HG02870 (cell line): ENCODE measurements at regions not wholly inside any gene's neighbourhood (a gene's known extent, or its start where the extent isn't known, plus 50 kb on each side); places are given as distances from the start of the nearest gene placed in this dataset.
"Not testable (repeated sequence)": the region's sequence is repeated elsewhere in the genome, so short reads cannot be mapped to it uniquely, and the experiment has no call there.

Experiments
- ATAC-seq: cut with Tn5 transposase; IDR thresholded peaks from one replicate; pipeline ENCODE4 v1.9.1; 2021; ENCODE audit warnings: mild to moderate bottlenecking, moderate library complexity; ENCODE audit not compliant: unreplicated experiment

DNA sequence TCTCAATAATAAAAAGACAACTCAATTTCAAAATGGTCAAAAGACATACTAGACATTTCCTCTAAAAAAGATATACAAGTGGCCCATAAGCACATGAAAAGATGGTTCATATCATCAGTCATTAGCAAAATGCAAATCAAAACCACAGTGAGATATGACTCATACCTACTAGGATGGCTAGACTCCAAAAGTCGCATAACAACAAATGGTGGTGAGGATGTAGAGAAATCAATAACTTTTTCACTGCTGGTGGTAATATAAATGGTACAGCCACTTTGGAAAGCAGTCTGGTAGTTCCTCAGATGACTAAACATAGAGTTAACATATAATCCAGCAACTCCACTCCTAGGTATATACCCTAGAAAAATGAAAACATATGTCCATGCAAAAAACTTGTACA, 242.3 kb upstream of the NOL4 start:
- ATAC-seq: peak; percentile 54

DNA sequence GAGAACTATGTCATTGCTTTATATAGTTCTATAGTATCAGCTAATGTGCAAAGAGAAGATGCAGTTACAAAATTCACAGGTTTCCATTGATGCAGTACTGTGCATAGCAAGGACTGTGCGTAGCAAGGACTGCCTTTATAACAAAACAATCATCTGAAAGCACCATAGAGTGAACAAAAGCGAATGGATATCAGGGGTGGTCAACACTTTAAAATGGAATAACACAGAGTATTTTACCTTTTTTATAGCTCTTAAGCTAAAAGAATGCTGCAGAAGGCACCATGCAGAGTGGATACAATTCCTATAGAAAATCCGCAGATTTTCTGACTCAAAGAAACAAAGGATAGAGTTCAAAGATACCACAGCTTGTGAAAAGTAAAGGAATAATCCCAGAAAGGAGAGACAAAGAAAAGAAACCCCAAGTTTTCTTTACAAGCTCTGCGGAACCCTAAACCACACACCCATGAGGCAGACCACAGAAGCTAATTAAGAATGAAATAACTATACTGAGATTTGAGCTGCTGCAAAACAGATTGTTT, 229.9 kb upstream of the DTNA start:
- ATAC-seq: no peak

DNA sequence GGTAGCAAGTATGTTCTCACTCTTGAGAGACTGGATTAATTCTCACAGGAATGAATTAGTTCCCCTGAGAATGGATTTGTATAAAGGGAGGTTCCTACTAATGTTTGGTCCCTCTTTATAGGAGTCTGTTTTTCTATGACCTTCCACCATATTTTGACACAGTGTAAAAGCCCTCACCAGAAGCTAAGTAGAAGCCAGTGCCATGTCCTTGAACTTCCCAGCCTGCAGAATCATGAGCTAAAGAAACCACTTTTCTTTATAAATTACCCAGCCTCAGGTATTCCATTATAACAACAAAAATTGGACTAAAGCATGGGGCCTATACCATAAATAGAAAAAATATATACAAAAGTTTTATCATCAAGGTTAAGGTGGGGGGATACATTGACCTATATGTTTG, 227.9 kb upstream of the DTNA start:
- no peak for ATAC-seq

DNA sequence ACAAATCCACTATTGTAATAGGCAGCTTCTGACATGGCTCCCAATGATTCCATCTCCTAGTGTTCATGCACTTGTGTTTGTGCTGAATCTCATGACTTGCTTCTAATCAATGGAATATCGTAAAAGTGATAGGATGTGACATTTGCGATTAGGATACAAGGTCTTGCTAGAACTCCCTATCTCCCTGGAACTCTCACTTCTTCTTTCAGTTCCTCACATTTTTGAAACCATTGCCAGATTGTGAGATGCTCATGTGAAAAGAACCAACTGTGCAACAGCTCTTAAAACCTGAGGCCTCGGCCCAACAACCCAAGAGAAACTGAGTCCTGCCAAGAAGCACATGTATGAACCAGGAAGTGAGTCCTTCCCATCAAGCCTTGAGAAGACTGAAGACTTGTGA, 226.9 kb upstream of the DTNA start:
- no peak for ATAC-seq

DNA sequence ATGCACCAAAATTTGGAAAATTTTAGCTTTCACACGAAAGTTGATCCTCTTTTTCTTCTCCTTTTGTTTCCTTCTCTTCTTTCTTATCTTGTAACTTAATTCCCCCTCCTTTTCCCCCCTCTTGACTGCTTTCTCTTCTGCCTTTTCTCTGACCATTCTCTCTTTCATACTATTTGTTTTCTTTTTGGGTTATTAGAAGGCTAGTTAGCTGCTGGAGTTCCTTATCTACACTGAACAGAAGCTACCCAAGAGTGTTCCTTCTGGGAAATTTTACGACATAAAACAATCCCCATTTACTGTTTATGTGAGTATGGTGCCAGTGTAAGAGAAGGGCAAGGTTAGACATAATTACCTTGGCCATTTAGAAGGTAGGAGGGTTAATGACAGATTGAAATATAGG, 218.4 kb upstream of the DTNA start:
- no peak for ATAC-seq

DNA sequence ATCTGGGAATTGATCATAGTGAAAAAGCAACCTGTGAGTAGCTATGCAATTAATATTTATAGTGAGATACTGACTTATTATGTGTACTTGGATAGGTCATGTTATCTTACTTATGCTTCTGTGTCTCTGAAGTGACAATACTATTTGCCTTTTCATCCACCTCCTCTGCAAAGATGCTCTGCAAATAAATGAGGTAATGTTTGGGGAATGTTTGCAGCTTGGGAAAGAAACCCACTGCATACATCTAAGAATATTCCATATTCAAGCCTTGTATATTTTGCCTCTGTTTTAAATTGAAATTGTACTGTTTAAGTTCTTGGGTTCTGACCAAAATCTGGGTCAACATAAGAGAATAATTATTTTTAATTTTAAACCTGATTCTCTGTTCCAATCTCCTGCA, 217.4 kb upstream of the DTNA start:
- no peak for ATAC-seq

DNA sequence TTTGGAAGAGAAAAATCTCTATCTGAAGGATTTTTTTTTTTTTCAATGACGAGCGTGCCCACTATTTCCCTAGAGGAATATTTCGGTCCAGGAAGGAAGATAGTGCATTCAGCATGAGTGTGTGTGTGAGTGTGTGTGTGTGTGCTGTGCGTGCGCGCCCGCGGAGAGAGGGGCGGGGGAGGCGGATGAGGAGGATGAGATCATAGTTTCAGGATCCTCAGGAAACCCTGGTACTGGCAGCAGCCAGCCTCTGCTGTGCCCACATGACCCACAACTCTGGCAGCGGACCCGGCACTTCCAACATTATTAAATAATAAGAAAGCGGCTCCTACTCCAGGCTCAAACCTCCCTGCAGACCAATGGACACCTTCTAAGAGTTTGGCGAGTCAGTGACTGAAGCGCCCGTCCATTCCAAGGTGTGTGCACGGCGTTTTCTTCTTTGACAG, 217.0 kb upstream of the DTNA start:
- ATAC-seq: peak; percentile 61

DNA sequence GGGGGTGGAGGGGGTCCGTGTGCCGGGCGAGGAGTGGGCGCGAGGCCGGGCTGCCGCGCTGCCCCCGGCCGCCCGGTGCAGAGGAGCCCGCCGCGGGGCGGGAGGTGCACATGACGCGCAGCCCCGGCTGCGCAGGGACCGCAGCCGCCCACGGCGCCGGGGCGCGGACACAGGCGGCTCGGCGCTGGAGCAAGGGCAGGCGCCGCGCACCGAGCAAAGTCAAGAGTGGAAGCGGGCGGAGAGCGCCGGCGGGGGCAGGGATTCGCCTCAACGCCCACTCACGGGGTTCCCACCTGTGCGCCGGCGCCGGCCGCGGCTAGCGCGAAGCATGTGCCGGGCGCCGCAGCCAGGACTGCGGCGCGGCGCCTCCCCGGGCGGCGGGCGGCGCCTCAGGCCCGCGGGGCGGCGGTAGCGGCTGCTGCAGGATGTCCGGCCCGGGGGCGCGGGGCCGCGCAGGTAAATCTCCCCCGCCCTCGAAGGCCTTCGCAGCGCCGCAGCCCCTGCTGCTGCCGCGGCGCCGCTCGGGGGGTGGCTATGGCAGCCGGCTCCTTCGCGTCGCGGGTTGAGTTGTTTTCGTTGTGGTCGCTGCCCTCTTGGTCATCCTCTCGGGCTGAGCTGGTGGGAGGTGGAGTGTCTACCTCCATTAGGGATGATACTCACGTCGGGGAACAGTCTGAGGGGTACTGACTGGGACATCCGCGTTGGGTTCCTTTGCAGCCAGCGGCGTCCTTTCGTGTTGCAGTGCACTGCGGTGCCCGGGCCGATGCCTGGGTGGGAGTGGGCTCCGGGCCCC, 216.3 kb upstream of the DTNA start:
- ATAC-seq: peak; percentile 66

DNA sequence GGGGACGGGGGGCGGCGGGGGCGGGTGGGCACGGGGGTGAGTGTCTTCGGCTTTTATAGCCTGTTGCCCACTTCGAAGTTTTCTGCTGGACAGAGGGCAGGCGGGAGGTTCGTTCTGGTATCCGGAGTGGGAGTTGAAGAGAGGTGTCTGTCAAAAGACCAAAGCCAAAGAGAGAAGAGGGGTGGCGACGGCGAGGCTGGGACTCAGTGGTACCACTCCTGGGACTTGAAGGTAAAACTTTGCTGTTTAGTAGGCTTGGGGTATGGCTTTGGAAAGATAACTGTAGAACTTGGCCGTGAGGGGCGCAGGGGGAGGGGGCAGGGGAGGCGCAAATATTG, 215.8 kb upstream of the DTNA start:
- ATAC-seq: no peak

DNA sequence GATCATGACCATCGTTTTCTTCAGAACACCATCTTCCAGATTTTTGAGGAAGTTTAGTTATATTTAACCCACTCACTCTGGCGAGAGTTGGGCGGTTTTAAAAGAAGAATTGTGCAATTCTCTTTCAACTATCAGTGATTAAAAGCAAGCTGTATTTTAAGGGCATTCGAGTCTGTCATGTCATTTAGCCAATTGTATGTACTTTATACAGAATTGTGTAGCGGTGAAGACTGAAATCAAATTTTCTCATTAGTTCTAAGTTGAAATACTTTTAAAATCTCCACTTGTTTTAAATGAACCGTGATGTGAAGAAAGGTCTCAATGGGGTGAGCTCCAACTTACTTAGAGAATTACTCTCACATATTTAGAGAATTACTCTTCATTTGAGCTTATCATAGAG, 214.6 kb upstream of the DTNA start:
- ATAC-seq: no peak

DNA sequence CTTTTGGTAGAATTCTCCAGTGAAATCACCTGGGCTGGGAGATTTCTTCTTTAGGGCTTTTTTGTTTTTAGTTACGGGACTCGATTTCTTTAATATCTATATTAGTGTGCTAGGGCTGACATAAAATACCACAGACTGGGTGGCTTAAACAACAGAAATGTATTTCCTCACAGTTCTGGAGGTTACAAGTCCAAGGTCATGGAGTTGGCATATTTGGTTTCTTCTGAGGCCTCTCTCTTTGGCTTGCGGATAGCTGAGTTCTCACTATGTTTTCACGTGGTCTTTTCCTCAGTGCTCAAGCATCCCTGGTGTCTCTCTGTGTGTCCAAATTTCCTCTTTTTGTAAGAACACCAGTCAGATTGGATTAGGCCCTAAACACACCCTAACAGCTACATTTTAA, 208.5 kb upstream of the DTNA start:
- ATAC-seq: no peak

DNA sequence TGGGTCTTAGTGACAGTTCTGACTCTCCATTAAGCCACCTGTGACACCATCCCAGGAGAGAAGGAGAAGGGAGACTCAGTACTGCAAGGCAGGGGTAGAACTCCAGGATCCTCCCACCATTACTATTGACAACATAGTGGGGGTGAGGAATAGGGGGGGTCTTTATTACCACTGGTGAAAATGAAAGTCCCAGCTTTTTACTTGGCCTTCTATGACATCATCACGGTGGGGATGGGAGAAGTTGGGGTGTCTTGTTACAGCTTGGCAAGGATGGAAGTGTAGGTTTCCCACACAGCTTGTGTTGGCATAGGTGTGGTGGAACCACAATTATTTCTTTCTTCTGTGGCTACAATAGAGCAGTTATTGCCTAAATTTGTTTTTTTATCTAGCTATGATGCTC, 203.9 kb upstream of the DTNA start:
- ATAC-seq: no peak

DNA sequence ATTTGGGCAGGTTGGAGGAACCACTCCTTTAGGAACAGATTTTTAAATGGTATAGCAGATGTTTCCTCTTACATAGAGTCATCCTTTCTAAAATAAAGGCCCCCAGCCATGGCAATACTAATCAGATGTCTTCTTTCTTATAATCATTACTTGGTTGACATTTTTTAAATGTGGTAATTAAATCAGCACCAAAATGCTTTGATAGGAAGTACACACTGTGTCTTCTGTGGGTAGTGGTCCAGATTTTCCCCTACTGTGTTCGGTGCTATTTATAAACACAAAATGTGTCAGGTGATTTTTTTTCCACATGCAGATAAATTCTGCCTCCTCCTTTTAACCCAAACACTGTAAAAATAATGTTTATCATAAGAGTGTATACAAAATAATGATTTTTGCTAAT, 200.9 kb upstream of the DTNA start:
- ATAC-seq: no peak

DNA sequence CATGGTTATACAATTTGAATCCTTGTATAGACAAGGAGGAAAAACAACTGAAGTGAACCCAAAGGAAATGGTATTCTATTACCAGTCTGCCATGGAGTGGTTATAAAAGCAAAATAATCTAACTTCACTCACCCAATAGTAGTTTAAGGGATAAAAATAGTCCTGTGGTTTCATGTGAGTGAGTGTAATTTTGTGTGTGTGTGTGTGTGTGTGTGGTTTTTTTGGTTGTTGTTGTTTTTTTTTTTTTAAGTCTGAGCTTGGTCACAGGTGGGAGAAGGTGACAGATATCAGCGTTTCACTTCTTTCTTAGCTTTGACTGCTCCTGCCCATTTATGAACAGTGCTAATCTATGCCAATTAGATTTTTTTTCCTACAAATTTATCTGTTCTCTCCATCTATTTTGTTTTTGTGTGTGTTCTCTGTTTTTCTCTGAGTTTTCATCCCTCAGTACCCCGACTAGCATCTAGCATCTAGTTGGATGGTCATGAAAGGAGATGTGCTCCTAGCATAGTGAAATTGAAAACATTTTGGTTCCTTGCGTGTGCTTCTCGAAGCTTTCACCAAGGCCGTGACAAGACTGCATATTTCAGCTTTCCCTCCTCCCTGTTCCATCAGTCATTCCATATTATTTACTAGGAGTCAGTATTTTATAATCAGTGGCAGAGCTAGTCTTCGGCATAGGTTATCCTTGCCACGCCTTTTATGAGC, 200.1 kb upstream of the DTNA start:
- ATAC-seq: no peak

DNA sequence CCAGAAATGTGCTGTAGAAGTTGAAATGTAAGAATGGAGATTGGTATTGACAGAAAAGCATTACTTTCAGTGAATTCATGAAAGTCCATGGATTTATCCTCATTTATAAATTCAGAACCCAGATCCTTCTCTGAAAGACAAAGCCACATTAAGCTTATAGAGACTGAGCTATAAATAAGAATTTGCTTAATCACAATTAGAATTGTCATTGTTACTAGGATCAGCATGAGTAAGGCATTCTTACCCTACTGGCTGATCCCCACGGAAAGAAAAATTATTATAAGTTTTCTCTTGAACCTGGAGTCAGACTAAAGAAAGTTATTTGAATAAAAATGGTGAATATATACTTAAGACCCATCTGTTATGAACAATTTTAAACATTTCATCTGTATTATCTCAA, 199.2 kb upstream of the DTNA start:
- ATAC-seq: no peak

DNA sequence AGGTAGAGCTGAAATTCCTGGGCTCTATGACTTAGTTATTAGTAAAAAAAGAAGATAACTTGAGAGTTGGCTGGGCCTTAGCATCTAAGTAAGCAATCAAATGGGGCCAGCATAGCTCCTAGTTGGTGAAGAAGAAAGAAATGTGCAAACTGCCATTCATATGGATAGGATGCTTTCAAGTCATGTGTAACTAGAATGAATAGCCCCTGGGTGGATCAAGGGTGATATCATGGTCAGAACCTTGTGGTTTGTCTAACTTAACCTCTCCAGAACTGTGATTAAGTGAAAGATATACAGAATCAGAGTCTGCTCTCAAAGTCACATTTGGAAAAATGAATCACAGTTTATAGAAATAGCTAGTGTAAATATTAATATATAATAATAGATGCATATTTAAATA, 198.7 kb upstream of the DTNA start:
- no peak for ATAC-seq

DNA sequence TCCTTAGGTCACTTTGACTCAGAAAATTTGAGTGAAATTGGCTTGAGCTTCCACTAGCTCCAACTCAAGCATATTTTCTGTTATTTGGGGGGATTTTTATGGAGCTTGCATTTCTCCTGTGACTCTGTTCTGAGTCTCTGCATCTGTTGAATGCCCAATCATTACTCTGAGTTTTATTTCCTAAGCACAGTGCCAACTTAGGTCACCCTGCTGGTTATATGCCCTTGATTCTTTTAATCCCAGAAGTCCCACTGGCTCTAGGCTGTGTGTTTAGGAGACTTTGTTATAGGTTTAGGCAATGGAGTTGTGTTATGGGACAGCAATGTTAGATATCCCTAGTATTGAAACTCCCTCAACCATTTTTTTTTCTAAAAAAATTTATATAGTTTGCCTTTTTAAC, 198.2 kb upstream of the DTNA start:
- no peak for ATAC-seq

DNA sequence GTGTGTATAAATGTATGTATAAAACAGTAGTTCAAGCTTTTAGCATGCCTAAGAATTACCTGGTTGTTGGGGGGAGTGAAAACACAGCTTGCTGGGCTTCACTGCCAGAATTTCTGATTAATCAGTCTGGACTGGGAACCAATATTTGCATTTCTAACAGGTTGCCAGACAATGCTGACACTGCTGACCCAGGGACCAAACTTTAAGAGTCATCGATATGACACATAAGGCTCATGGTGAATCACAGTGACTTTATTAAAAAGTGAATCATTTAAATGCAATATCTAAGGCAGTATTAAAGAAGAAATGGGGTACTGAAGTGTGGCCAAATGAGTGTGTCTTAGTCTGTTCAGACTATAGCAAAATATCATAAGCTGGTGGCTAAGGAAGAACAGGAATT, 195.9 kb upstream of the DTNA start:
- no peak for ATAC-seq

DNA sequence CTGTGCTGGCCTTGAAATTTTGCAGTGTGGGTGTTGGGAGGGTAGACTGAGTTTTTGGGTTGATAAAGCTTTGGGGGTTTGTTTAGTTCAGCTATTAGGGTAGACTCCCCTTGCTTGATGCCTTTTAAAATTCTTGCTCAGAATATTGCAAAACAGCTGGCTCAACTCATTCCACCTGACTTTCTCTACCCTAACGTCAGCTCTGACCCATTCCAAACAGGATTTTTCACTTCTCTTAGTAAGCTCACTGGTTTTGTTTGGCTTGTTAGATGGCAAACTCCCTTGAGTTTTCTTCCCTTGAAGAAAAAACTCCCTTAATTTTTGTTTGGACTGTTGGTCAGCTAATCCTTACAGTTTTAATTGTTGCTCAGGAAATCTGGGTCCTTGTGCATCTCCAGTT, 195.1 kb upstream of the DTNA start:
- ATAC-seq: no peak

DNA sequence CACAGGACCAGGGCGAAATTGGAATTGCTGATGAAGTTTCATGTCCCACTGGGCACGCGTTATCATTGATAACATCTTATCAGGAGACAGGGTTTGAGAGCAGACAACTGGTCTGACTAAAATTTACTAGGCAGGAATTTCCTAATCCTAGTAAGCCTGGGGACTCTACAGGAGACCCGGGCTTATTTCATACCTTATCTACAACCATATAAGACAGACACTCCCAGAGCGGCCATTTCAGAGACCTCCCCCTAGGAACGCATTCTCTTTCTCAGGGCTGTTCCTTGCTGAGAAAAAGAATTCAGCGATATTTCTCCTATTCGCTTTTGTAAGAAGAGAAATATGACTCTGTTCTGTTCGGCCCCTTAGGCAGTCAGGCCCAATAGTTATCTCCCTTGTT, 193.7 kb upstream of the DTNA start:
- not testable (repeated sequence) for ATAC-seq

DNA sequence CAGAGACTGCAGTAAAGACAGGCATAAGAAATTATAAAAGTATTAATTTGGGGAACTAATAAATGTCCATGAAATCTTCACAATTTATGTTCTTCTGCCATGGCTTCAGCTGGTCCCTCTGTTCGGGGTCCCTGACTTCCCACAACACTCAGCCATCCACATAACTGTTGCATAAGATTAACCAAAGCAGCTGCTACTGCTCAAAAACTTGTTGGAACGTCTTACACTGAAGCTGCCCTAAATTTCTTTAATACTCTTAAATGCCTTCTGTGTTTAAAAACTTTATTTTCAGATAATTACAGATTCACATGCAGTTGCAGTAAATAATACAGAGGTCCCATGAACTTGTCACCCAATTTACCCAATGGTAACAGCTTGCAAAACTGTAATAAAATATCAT, 193.1 kb upstream of the DTNA start:
- not testable (repeated sequence) for ATAC-seq

DNA sequence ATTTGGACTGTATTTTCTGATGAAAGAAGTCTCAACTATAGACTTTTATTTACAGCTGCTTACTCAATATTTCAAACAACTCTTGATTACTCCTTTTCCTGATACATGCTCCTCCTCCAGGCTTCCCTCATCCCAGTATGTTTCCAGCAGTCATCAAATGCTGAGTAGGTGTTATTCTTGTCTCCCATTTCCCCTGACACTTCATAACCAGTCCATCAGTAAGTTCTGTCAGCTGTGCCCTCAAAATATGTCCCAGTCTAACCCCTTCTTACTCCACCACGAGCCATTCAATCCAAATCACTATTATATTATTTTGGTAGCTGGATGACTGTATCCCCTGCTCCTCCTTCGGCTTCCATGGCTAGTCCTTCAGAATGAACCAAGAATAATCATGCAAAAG, 189.1 kb upstream of the DTNA start:
- ATAC-seq: no peak
